SH-SY5Y (cell line): ENCODE measurements at regions not wholly inside any gene's neighbourhood (a gene's known extent, or its start where the extent isn't known, plus 50 kb on each side); places are given as distances from the start of the nearest gene placed in this dataset.

ENCODE experiments used
- GATA2 ChIP-seq: IDR thresholded peaks from 2 replicates; pipeline ENCODE4 v1.6.1; 2011; ENCODE audit warnings: mild to moderate bottlenecking, low read depth, low read length
- GATA3 ChIP-seq: IDR thresholded peaks from 2 replicates; pipeline ENCODE4 v1.6.1; 2011; ENCODE audit warnings: low read depth, mild to moderate bottlenecking, low read length, moderate library complexity

GRCh38 chr12:83779526-83779925 is 1092.8 kb downstream of the TMTC2 start:
- TF ChIP-seq GATA2 (no peak), GATA3 (no peak)
